ENCODE measurements at regions not wholly inside any gene's neighbourhood (a gene's known extent, or its start where the extent isn't known, plus 50 kb on each side); places are given as distances from the start of the nearest gene placed in this dataset.

GRCh38 chr2:19748073-19748375 lies 153.8 kb downstream of the TTC32 start:
- Histone ChIP-seq H3K4me1 (ENCODE audit: low read depth, poor library complexity, severe bottlenecking) (no peaks in the 10 kb centered on the region), H3K27ac (no peak overlapping the region), H3K9ac (no peak overlapping the region), H3K36me3 (ENCODE audit: insufficient read depth) (no peaks in the 10 kb centered on the region), H3K27me3 (ENCODE audit: insufficient read depth, low read depth) (no peaks in the 10 kb centered on the region), H3K4me2 (no peak overlapping the region), H3K79me2 (ENCODE audit: insufficient read depth, low read depth) (no peaks in the 10 kb centered on the region), H4K20me1 (ENCODE audit: insufficient read depth) (no peaks in the 10 kb centered on the region), H3K4me3 (IDR thresholded peaks at IDR 0.05; ENCODE audit: insufficient read depth, low read depth, low read length) (no peak overlapping the region), H2AFZ (ENCODE audit: low read depth) (no peak overlapping the region)
- TF ChIP-seq, protein P1, sequence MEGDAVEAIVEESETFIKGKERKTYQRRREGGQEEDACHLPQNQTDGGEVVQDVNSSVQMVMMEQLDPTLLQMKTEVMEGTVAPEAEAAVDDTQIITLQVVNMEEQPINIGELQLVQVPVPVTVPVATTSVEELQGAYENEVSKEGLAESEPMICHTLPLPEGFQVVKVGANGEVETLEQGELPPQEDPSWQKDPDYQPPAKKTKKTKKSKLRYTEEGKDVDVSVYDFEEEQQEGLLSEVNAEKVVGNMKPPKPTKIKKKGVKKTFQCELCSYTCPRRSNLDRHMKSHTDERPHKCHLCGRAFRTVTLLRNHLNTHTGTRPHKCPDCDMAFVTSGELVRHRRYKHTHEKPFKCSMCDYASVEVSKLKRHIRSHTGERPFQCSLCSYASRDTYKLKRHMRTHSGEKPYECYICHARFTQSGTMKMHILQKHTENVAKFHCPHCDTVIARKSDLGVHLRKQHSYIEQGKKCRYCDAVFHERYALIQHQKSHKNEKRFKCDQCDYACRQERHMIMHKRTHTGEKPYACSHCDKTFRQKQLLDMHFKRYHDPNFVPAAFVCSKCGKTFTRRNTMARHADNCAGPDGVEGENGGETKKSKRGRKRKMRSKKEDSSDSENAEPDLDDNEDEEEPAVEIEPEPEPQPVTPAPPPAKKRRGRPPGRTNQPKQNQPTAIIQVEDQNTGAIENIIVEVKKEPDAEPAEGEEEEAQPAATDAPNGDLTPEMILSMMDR (conservative IDR thresholded peaks at IDR 0.05; ENCODE audit: low read depth, low read length): no peak

DNA sequence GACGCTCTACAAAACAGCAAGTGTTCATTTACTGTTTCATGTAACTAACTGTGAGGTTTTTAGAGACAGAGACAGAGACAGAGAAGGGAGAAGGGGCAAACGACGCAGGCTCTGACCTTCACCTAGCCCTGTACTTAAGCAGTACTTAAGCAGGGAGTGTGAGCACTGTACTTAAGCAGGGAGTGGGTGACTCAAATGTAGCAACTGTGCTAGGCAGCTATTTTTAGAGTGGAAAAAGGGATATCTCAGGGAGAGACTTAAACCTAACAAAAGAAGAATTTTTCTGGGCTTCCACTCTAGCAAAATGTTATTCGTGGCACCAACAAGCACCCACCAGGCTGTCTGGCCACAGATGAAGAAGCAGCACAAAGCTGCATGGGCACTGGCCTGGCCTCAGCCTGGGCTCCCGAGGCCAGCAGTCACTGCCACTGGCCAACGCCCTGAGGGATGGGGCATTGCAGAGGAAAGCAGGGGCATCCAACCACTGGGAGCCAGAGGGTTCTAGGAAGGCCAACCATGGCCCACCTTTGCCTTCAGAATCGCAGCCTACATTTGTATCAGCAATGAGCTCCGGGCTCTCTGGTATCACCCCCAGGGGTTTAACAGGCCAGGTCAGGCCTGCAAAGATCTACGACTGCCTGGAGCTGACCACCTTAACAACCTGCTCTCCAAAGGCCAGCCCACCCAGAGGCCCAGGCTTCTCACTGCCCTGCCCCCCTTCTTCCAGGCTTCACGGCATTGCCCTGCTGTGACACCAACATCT lies 154.3 kb downstream of the TTC32 start:
- TF ChIP-seq, protein P1 (conservative IDR thresholded peaks at IDR 0.05; ENCODE audit: low read depth, low read length): no peak
- H3K9ac ChIP-seq: no peak overlapping the region
- no peak overlapping the region for H3K27ac ChIP-seq
- no peaks in the 10 kb centered on the region for H4K20me1 ChIP-seq (ENCODE audit: insufficient read depth)
- no peak overlapping the region for H3K4me2 ChIP-seq
- no peak overlapping the region for H3K4me3 ChIP-seq (IDR thresholded peaks at IDR 0.05; ENCODE audit: insufficient read depth, low read depth, low read length)
- H3K36me3 ChIP-seq (ENCODE audit: insufficient read depth): no peaks in the 10 kb centered on the region
- no peaks in the 10 kb centered on the region for H3K4me1 ChIP-seq (ENCODE audit: low read depth, poor library complexity, severe bottlenecking)
- H3K27me3 ChIP-seq (ENCODE audit: insufficient read depth, low read depth): no peaks in the 10 kb centered on the region
- no peaks in the 10 kb centered on the region for H3K79me2 ChIP-seq (ENCODE audit: insufficient read depth, low read depth)
- no peak overlapping the region for H2AFZ ChIP-seq (ENCODE audit: low read depth)

- Histone ChIP-seq H4K20me1 (ENCODE audit: insufficient read depth) (no peaks in the 10 kb centered on the region), H3K4me1 (ENCODE audit: low read depth, poor library complexity, severe bottlenecking) (no peaks in the 10 kb centered on the region), H3K4me2 (no peak overlapping the region), H2AFZ (ENCODE audit: low read depth) (no peak overlapping the region), H3K4me3 (IDR thresholded peaks at IDR 0.05; ENCODE audit: insufficient read depth, low read depth, low read length) (no peak overlapping the region), H3K9ac (no peak overlapping the region), H3K27ac (no peak overlapping the region), H3K79me2 (ENCODE audit: insufficient read depth, low read depth) (no peaks in the 10 kb centered on the region), H3K27me3 (ENCODE audit: insufficient read depth, low read depth) (no peaks in the 10 kb centered on the region), H3K36me3 (ENCODE audit: insufficient read depth) (no peaks in the 10 kb centered on the region)
- TF ChIP-seq, protein P1 (conservative IDR thresholded peaks at IDR 0.05; ENCODE audit: low read depth, low read length): no peak
Measured at GRCh38 chr2:19746611-19747309, 155.0 kb downstream of the TTC32 start.

DNA sequence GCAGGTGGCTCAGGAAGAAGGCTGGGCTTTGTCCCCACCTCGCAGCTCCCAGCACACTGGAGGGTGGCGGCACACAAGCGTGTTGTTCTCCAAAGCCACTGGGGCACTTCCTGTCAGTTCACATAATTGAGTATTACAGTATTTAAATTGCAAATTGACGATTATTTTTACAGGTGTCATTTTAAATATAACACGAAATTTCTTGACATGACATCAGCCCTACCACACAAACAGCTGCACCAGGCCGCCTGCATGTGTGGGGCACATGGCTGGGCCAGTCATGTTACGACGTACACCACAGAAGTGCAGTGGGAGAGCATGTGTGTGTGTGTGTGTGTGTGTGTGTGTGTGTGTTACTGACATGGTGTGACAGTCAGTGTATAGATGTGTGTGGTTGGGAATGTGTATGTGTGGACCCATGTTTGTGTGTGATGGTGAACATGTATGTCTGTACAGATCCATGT lies 155.6 kb downstream of the TTC32 start:
- no peak overlapping the region for H3K4me2 ChIP-seq
- no peak overlapping the region for H3K4me3 ChIP-seq (IDR thresholded peaks at IDR 0.05; ENCODE audit: insufficient read depth, low read depth, low read length)
- H4K20me1 ChIP-seq (ENCODE audit: insufficient read depth): no peaks in the 10 kb centered on the region
- H3K27ac ChIP-seq: no peak overlapping the region
- no peaks in the 10 kb centered on the region for H3K79me2 ChIP-seq (ENCODE audit: insufficient read depth, low read depth)
- H3K36me3 ChIP-seq (ENCODE audit: insufficient read depth): no peaks in the 10 kb centered on the region
- H3K9ac ChIP-seq: no peak overlapping the region
- no peaks in the 10 kb centered on the region for H3K4me1 ChIP-seq (ENCODE audit: low read depth, poor library complexity, severe bottlenecking)
- H2AFZ ChIP-seq (ENCODE audit: low read depth): no peak overlapping the region
- TF ChIP-seq, protein P1 (conservative IDR thresholded peaks at IDR 0.05; ENCODE audit: low read depth, low read length): no peak
- no peaks in the 10 kb centered on the region for H3K27me3 ChIP-seq (ENCODE audit: insufficient read depth, low read depth)

Measured in KMS-11 (cell line).